GM21367 (cell line): ENCODE measurements at regions not wholly inside any gene's neighbourhood (a gene's known extent, or its start where the extent isn't known, plus 50 kb on each side); places are given as distances from the start of the nearest gene placed in this dataset.
"Not testable (repeated sequence)": the region's sequence is repeated elsewhere in the genome, so short reads cannot be mapped to it uniquely, and the experiment has no call there.

ENCODE experiments used
- ATAC-seq: cut with Tn5 transposase; IDR thresholded peaks from one replicate; pipeline ENCODE4 v1.9.1; 2021; ENCODE audit not compliant: unreplicated experiment

DNA sequence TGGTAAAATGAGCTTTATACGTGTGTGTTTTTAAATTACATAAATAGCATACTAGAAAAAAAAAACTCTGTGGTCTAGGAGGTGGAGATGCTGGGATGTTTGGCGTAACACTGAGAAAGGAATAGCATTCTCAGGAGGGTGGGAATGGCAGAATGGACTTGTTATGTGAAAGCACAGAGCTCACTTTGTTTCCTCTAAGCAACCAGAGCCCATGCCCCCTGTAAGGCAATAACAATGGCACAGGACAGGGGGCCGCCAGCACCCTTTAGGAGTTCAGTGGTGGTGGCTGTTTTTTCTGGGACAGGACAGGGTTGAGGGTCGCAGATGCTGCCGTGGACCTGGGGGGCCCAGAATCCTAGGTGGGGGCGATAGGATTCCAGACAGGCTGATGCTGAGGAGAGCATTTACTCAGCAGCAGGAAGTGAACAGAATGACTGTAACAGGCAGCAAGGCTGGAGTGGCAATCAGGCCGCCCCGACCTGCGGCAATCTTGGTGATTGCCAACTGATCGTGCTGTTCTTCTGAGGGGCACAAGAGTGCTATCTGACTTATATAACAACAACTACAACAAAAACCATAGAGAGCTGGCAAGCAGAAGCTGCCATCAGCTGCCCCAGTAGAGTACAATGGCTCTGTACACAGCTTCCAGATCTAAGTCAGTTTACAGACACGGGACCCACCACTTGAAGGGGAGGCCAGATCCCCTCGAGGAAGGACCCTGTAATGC is 160.4 kb downstream of the UACA start:
- no peak for ATAC-seq

DNA sequence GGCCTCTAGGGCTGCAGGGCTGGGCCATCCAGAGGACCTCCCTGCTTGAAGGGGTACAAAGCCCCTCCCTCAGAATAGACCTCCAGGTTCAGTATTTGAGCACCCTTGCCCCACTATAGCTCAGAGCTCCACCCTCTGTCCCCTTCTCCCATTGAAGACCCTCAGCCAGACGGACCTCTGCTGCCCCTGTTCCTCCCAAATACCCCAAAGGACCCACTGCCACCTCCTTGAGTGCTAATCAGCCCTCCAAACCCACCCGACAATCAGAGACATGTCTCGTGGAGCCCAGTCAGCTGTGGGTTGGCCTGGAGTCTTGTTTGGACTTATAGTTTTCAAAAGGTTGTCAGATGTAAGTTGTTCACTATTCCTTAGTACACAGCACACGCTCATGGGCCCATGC is 161.1 kb downstream of the UACA start:
- no peak for ATAC-seq

DNA sequence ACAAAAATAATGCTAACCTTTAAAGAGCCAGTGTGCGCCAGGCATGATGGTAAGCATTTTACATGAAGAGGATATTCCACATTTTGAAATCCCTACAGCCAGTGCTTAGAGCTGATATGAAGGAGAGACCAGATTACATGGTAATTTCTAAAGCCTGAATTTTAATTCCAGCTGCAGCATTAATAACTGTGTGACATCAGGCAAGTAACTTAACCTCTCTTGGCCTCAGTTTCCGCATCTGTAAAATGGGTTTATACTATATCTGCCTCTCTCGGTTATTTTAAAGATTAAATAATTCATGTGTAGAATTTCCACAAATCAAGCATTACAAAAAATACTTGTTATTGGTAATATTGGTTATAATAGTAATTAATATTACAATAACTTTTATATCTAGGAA is 165.4 kb downstream of the UACA start:
- ATAC-seq, result no peak

DNA sequence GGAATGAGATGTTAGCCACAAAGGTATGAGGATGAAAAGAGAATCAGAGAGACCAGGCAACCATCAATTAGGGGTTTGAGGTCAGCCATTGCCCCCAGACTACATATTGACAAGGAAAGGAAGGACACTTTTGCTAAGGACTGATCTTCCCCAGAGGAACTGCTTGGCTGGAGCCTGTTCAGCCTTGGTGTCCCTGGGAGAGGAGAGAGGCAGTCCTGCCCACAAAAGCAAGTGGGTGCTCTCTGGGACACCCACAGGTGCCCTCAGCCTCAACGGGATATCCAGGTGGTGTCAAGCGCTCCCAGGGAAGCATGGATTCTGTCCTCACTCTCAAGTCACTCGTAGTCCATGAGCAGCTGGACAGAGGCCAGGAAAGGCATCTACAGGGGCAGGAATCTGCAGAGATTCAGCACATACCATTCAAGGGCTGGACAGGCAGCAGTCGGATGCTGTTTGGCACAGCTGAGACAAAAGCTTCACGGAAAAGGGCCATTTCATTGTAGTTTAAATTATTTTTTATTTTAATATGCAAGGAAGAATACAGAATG is 166.2 kb downstream of the UACA start:
- no peak for ATAC-seq

DNA sequence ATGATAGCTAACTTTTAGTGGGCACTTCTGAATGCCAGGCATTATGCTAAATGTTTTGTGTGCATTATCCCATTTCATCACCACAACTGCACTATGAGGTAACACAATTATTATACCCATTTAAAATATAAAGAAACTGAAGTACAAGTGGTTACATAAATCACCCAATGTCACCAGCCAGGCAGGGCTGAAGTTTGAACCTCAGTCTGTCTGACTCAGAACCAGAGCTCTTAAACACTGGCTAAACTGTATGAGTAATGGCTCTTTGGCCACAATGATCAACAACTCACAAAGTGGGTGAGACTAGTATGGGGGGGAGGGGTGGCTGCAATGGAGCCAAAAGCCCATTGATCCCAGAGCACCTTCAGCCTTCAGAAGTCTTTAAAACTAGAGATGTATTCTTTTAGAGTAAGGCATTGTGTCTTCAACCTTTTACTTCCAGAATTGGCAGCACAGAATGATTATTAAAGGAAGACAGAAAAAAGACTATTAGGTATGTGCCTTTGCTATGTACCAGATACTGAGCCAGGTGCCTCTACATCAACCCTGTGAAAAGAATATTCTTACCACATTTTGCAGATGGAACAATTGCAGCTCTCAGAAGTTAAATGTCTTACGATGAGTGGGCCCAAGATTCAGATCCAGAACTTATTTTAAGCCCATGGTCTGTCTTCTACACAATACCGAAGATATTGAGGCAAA is 166.9 kb downstream of the UACA start:
- ATAC-seq, result no peak

DNA sequence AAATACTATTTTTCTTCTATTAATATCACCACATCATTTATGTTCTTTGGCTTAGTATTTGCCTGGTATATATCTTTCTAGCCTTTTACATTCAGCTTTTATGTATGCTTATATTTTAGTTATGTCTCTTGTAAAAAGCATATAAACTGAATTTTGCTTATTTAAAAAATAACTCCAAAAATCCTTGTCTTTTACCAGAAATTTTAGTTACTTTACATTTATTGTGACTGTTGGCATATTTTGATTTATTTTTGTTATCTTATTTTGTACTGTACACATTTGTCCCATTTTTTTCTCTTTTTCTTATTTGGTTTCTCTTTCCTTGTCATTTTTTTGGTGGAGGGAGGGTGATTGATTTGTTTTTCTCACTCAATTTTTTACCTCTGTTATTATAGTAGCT is 169.6 kb downstream of the UACA start:
- no peak for ATAC-seq

DNA sequence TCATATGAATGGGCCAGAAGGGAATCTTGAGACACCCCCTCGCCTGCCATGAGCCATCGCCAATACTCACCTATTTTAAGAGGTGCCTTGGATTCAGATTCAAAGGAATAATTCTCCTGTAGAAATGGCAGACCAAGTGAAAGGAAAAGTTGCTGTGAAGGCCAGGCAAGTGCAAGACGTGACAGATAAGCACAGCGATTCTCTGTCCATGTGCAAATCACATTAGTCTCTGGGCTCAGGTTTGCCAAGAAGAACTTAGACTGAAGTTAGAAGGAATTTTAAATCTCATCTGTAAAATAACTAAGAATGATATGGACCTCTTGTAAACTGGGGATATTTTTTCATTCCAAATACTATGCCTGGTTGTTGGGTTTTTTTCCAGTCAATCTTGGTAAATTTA is 173.6 kb downstream of the UACA start:
- no peak for ATAC-seq

DNA sequence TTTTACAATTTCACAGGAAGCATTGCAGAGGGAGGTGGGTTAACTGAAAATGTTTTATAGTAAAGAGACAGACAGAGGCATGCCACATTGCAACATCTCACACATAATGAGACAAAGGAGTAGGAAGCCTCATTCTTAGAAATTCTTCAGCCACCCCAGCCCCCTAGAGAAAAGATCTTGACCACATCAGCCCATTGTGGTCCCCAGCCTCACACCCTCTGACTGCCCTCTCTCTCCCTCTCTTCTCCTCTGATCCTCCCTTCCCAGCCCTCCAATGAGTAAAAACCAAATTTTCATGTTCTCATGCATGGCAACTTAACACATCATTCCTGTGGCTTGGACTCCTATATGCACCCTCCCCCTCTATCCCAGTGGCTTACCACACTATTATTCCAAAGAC is 174.1 kb downstream of the UACA start:
- no peak for ATAC-seq

DNA sequence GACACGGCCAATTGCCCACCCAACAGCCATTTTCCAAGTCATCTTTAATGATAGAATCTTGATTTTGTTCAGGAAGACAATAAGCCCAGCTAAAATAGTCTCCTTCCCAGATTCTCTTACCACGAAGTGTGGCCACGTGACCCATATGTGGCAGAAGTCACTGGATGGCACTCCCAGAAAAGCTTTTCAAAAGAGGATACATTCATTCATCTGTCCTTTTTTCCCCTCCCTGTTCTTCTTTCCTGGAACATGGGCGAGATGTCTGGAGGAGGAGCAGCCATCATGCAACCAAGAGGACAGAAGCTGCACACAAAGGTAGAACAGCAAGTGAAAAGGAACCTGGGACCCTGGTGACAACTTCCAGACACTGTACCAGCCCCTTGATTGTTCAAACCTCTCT is 174.7 kb downstream of the UACA start:
- ATAC-seq, result no peak

DNA sequence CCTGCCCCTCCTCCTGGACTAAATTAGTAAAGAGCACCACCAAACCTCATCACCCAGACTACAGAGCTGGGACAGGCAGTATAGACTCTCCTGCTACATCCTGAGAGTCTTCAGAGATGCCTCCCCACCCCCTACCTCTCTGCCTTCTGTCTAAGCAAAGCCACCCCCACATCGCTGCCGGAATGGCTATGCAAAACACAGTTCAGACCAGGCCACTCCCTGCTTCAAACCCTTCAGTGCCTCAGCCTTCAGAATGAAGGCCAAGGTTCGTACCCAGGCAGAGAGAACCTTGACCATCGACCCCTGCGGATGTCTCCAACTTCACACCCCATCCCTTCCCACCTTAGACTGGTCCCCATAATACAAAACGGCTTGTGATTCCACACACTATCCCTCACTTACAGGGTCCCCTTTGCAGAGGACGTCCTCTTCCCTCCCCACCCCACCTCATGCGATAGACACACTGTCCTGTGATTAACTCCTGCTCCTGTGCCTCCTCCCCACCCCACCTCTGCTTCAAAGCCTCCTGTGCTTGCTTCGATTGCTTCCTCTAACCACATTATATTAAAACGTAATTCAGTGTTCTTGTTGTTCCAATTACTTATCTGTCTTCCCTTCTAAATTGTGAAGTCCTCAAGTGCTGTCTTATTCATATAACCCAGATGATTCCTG is 175.3 kb downstream of the UACA start:
- ATAC-seq, result no peak

DNA sequence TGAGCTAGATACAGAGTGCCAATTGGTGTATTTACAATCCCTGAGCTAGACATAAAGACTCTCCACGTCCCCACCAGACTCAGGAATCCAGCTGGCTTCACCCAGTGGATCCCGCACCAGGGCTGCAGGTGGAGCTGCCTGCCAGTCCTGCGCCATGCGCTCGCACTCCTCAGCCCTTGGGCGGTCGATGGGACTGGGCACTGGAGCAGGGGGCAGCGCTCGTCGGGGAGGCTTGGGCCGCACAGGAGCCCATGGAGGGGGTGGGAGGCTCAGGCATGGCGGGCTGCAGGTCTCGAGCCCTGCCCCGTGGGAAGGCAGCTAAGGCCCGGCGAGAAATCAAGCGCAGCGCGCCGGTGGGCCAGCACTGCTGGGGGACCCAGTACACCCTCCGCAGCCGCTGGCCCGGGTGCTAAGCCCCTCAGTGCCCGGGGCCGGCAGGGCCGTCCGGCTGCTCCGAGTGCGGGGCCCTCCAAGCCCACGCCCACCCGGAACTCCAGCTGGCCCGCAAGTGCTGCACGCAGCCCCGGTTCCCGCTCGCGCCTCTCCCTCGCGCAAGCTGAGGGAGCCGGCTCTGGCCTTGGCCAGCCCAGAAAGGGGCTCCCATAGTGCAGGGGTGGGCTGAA is 176.2 kb downstream of the UACA start:
- ATAC-seq, result not testable (repeated sequence)

DNA sequence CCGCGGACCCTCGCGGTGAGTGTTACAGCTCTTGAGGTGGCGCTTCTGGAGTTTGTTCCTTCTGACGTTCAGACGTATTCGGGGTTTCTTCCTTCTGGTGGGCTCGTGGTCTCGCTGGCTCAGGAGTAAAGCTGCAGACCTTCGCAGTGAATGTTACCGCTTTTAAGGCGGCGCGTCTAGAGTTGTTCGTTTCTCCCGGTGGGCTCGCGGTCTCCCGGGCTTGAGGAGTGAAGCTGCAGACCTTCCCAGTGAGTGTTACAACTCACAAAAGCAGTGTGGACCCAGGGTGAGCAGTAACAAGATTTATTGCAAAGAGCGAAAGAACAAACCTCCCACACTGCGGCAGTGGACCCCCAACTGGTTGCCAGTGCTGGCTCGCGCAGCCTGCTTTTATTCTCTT is 177.1 kb downstream of the UACA start:
- ATAC-seq, result no peak

DNA sequence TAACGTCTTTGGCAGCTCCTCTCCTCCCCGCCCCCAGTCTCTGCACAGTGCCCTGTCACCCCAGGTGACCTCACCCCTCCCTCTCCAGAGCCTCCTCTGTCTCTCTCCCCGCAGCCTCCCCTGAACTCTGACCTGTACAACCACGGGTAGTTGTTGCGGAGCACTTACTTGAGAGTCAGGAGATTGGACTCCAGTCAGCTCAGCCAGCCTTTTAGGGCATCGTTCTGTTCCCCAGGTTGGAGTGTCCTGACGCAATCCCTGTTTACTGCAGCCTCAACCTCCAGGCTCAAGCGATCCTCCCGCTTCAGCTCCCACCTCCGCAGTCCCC is 177.7 kb downstream of the UACA start:
- no peak for ATAC-seq

DNA sequence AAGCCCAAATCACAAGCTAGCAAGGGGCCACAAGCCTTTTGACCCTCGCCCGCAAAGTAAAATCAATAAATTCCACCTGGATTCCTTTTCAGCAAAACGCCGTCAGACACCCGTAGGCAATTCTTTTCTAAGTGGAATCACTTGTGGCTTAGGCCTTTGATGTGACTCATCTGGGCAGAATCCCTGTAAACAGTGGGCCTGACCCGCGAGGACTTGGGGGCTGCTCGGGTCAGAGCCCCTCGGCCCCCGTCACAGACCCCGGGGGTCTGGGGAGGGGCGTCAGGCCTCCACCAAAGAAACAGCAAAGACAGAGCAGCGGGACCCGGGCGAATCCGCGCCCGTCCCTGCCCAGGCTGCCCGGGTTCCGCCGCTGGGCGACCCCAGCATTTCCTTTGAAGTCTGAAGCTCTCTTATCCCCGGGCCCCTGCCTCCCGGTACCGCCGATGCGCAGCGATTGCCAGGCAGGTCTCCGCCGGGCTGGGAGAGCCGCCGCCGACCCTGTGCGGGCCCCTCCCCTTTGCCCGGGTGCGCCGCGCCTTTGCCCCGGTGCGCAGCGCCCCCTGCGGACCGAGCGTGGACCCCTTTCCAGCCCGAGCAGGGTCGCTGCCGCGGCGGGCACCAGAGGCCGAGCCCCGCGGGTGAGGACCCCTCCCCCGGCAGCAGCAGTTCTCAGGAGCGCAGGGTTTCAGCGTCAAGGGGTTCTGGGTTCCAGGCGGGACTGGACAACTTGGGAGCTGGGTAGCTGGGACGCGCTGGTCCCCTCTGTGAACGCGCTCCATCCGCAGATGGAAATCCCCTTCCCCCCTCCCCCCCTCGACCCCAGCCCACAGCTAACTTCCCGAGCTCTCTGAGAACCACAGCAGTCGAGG is 178.3 kb downstream of the UACA start:
- no peak for ATAC-seq

DNA sequence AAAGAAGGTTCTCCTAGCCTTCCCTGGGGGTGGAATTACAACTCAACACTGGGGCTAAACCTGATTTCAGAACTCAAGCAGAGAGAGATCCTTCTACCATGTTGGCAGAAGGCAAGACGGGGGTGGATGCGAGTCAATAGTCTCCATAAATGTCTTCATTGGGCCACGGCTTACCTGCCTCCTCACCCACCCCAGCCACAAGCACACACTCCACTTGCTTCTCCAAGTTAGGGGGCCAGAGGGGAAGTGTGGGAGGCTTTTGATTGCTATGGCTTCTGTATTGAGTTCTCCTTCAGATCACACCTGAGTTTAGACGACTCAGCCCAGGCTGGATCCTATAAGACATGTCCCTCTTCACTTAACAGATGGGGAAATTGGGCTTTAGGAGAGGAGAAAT is 178.9 kb downstream of the UACA start:
- ATAC-seq, result no peak

DNA sequence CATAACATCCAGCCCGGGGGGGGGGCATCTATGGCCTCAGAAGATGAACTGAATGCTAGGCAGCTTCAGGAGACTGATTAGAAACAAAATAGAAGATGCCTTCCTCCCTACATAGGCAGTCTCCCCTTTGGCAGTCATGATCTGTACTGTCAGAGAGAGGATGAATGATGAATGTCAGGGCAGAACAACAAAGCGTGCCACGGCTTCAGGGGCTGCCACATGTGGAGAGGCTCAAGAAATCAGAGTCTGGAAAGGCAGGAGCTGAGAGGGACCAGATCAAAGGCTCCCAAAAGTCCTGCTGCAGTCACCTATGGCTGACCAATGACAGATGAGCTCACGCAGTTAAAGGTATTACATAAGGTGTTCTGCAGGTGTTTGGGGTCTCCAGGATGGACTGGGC is 180.4 kb downstream of the UACA start:
- no peak for ATAC-seq

DNA sequence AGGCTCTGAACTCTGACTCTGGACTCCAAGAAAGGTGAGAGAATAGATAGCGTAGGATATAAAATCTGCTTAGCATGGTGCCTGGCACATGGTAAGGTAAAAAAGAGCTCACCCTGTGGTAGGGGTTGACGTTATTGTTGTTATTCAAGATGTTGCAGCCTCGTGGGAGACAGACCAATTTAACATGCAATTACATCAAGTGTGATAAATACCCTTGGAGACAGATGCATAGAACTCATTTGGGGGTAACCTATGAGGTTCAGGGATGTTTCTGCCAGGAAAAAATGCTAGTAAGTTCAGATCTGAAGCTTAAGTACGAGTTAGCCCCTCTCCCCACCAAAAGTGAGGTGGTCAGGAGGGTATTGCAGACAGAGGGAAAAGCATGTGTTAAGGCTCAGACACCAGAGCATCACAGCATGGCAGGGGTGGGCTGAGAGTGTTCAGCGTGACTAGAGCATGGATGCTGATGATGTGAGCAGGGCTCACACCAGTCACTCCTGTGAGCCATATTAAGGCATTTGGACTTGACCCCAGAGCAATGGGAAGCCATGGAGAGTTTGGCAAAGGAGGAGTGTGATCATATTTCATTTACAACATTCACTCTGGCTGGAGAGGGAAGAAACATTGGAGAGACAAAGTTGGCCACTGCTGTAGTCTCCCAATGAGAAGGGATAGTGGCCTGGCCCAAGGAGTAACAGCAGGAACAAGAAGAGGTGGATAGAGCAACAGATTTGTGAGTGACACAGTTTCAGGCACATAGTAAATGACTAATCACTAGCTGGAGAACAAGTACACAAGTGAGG is 181.0 kb downstream of the UACA start:
- no peak for ATAC-seq

DNA sequence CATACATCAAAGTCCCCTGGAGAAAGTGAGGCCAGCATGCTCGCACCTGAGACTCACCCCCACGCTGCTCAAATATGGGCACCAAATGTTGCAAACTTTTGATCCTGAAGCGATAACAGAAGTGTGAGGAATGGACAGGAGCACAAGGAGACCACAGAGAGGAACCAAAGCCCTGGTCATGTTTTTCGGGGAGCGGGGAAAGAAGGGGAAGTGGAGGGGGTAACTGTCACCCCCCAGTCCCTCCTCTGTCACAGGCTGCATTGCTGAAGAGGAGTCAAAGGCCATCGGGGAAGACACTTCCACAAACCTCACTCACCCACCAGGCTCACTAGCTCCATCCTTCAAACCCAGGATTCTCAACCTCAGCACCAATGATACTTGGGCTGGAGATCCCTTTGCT is 182.4 kb downstream of the UACA start:
- ATAC-seq, result no peak

DNA sequence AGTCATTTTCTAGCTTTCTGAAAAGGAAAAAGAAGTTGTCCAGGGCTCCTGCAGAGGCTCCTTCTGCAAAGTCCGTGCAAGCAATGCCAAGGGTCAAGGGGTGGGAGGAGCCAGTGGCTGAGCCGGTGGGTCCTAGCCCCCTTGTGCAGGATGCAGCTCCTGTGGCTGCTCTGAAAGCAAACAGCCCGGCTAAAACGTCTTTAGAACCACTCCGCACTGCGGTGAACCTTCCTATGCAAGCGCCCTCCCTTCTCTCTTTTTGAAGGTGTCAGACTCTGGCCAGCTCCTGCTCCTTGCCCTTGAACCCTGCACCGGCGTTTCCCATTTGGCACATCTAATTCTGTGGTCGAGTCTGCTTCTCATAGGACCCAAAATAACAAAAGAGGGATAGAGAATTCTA is 183.1 kb downstream of the UACA start:
- ATAC-seq, result no peak

DNA sequence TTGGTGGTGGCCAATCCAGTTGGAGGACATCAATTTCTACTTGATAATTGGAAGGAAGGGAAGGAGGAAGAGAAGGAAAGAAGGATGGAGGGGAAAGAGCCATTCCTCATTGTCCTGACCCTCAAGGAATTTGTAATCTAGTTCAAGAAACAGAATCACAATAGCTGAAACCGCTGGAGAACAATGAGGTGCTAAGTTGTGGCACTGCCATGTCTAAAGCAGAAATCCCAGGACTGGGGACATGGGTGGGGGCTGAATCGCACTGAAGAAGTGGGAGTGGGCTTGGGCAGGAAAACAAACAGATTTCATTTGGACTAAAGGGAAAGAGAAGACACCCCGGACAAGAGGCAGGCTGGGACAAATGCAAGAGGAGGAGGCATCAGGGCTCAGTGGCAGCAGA is 183.6 kb downstream of the UACA start:
- no peak for ATAC-seq
